HL-60 (cell line): ENCODE measurements at regions not wholly inside any gene's neighbourhood (a gene's known extent, or its start where the extent isn't known, plus 50 kb on each side); places are given as distances from the start of the nearest gene placed in this dataset.

Experiments used
- DNase-seq, 2 experiments: peaks; one replicate each; pipeline ENCODE4 v3.0.0-alpha.2; 2010 to 2020; ENCODE audit warnings: low read depth in 1 of 2, low spot score in 1 of 2
- H3K27ac ChIP-seq: fragments of 250-450 bp; sonication (Bioruptor Pico); replicated peaks from 2 replicates; pipeline ENCODE4 v1.5.1; 2020; ENCODE audit warnings: mild to moderate bottlenecking, moderate library complexity
- H3K27me3 ChIP-seq: fragments of 250-450 bp; sonication (Bioruptor Pico); 2 replicates; pipeline ENCODE4 v1.5.1; 2021; ENCODE audit warnings: mild to moderate bottlenecking, moderate library complexity; ENCODE audit not compliant: insufficient read depth, poor library complexity, severe bottlenecking
- H3K4me3 ChIP-seq: replicated peaks from 2 replicates; pipeline ENCODE4 v1.5.1; 2011; ENCODE audit warnings: mild to moderate bottlenecking, control low read depth, low read length; ENCODE audit not compliant: insufficient read depth
- CTCF ChIP-seq: IDR thresholded peaks from one replicate; pipeline ENCODE4 v1.5.1; 2011; ENCODE audit warnings: low read length, control low read depth, inconsistent platforms; ENCODE audit not compliant: insufficient read depth
- GABPA ChIP-seq: IDR thresholded peaks from 2 replicates; pipeline ENCODE4 v1.6.1; 2012; ENCODE audit warnings: low read depth
- POLR2AphosphoS5 ChIP-seq: IDR thresholded peaks from 2 replicates; pipeline ENCODE4 v1.6.1; 2012; ENCODE audit warnings: low read depth
- SPI1 ChIP-seq: IDR thresholded peaks from 2 replicates; pipeline ENCODE4 v1.6.1; 2012; ENCODE audit warnings: low read depth, mild to moderate bottlenecking, borderline replicate concordance
- TF ChIP-seq, protein P1 (sequence below): IDR thresholded peaks from 2 replicates; pipeline ENCODE4 v1.6.1; 2012; ENCODE audit warnings: low read depth; ENCODE audit not compliant: insufficient replicate concordance

DNA sequence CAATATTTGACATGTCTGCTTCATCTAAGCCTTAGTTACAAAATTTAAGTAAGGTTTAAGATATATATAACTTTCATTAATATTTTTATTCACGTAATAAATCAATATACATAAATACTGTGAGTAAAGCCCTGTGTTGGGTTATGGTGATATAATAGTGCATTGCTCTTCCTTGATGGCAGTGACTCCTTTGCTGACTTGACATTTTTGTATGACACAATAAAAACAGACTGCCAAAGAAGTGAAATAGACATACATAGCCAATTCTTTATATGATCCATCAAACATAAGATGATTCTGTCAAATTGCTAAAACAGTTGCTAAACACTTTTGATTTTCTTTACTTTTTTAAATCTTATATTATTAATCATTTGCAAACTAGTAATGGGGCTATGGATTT is 1518.2 kb downstream of the EFNA5 start:
- no peak for DNase-seq
- H3K27ac ChIP-seq, result no peak overlapping the region
- H3K27me3 ChIP-seq, result no peaks in the 10 kb centered on the region
- TF ChIP-seq POLR2AphosphoS5 (no peak), CTCF (no peak)
- TF ChIP-seq, protein P1, sequence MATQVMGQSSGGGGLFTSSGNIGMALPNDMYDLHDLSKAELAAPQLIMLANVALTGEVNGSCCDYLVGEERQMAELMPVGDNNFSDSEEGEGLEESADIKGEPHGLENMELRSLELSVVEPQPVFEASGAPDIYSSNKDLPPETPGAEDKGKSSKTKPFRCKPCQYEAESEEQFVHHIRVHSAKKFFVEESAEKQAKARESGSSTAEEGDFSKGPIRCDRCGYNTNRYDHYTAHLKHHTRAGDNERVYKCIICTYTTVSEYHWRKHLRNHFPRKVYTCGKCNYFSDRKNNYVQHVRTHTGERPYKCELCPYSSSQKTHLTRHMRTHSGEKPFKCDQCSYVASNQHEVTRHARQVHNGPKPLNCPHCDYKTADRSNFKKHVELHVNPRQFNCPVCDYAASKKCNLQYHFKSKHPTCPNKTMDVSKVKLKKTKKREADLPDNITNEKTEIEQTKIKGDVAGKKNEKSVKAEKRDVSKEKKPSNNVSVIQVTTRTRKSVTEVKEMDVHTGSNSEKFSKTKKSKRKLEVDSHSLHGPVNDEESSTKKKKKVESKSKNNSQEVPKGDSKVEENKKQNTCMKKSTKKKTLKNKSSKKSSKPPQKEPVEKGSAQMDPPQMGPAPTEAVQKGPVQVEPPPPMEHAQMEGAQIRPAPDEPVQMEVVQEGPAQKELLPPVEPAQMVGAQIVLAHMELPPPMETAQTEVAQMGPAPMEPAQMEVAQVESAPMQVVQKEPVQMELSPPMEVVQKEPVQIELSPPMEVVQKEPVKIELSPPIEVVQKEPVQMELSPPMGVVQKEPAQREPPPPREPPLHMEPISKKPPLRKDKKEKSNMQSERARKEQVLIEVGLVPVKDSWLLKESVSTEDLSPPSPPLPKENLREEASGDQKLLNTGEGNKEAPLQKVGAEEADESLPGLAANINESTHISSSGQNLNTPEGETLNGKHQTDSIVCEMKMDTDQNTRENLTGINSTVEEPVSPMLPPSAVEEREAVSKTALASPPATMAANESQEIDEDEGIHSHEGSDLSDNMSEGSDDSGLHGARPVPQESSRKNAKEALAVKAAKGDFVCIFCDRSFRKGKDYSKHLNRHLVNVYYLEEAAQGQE, result no peak
- no peak overlapping the region for H3K4me3 ChIP-seq

DNA sequence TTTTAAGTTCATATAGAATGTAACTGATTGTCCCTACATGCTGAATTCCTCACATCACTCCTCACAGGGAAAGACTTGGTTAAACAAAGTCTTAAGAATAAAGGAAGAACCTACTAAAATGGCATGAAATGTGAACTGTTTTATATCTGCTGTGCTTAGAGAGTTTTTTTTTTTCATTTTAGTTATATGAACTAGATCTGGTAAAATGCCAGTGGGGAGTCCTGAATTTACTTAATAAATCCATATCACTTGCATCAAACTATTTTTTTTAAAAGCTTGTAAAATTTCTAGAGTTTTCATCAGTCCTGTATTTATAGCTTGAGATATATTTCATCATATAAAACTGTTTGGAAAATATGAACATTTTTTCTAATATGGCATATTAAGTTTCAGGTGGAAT is 1528.6 kb downstream of the EFNA5 start:
- no peak for TF ChIP-seq GABPA
- TF ChIP-seq, protein P1, result no peak
- no peak for TF ChIP-seq SPI1
- TF ChIP-seq POLR2AphosphoS5, result no peak
- no peak for TF ChIP-seq CTCF
- Histone ChIP-seq H3K27me3 (no peaks in the 10 kb centered on the region), H3K4me3 (no peak overlapping the region), H3K27ac (no peak overlapping the region)
- DNase-seq, result no peak

DNA sequence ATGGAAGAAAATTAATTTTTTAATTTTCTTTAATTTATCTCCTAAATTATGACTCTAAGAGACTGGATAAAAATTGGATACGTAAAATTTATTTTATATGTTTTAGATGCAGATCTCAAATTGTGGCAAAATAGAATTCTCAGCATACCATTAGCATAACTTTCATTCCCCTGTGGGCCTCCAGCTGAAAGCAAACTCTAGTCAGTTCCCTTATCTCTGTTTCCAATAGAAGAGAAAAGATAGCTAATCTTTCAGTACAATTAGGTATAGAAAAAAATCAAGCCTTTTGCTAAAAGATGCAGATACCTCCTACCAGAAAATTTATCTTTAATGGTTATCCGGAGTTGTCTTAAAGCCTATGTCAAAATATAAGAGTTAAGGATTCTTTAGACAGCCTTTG is 1530.6 kb downstream of the EFNA5 start:
- no peak for DNase-seq
- Histone ChIP-seq H3K4me3 (no peak overlapping the region), H3K27me3 (no peaks in the 10 kb centered on the region), H3K27ac (no peak overlapping the region)
- TF ChIP-seq SPI1 (no peak), CTCF (no peak), POLR2AphosphoS5 (no peak), GABPA (no peak)
- TF ChIP-seq, protein P1, result no peak
